ENCODE measurements at regions not wholly inside any gene's neighbourhood (a gene's known extent, or its start where the extent isn't known, plus 50 kb on each side); places are given as distances from the start of the nearest gene placed in this dataset.

DNA sequence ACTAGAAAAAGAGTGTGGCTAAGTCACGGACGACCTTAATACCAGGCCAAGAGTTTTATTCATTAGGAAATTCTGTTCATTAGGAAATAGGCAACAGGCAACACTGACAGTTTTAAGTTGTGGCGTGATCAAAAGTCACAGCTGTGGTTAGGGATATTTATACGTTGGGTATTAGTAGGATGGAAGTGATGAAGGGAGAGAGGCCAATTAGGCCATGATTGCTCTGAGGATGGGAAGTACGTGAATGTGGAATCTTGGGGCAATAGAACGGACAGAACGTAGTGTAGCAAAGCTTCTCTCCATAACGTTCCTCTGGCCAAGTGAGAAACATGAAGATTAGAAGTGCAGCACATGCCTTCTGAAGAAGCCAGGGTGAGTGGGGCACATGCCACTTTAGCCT, 290.1 kb upstream of the ZNF608 start:
- TF ChIP-seq TAF1 (conservative IDR thresholded peaks at IDR 0.05) (no peak), JUND (IDR thresholded peaks at IDR 0.05) (no peak), SP1 (IDR thresholded peaks at IDR 0.05) (no peak)
- TF ChIP-seq, protein P1, sequence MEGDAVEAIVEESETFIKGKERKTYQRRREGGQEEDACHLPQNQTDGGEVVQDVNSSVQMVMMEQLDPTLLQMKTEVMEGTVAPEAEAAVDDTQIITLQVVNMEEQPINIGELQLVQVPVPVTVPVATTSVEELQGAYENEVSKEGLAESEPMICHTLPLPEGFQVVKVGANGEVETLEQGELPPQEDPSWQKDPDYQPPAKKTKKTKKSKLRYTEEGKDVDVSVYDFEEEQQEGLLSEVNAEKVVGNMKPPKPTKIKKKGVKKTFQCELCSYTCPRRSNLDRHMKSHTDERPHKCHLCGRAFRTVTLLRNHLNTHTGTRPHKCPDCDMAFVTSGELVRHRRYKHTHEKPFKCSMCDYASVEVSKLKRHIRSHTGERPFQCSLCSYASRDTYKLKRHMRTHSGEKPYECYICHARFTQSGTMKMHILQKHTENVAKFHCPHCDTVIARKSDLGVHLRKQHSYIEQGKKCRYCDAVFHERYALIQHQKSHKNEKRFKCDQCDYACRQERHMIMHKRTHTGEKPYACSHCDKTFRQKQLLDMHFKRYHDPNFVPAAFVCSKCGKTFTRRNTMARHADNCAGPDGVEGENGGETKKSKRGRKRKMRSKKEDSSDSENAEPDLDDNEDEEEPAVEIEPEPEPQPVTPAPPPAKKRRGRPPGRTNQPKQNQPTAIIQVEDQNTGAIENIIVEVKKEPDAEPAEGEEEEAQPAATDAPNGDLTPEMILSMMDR (IDR thresholded peaks at IDR 0.05; ENCODE audit: low read depth, low read length, missing input control) = no peak
- TF ChIP-seq, protein P2, sequence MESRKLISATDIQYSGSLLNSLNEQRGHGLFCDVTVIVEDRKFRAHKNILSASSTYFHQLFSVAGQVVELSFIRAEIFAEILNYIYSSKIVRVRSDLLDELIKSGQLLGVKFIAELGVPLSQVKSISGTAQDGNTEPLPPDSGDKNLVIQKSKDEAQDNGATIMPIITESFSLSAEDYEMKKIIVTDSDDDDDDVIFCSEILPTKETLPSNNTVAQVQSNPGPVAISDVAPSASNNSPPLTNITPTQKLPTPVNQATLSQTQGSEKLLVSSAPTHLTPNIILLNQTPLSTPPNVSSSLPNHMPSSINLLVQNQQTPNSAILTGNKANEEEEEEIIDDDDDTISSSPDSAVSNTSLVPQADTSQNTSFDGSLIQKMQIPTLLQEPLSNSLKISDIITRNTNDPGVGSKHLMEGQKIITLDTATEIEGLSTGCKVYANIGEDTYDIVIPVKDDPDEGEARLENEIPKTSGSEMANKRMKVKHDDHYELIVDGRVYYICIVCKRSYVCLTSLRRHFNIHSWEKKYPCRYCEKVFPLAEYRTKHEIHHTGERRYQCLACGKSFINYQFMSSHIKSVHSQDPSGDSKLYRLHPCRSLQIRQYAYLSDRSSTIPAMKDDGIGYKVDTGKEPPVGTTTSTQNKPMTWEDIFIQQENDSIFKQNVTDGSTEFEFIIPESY (IDR thresholded peaks at IDR 0.05) = no peak

Data from liver (tissue), 3 donors.